GM21381 (cell line): ENCODE measurements at regions not wholly inside any gene's neighbourhood (a gene's known extent, or its start where the extent isn't known, plus 50 kb on each side); places are given as distances from the start of the nearest gene placed in this dataset.
A peak's percentile ranks its signal among the peaks of the same experiment; 100 is the strongest.

Experiments
- ATAC-seq: cut with Tn5 transposase; IDR thresholded peaks from one replicate; pipeline ENCODE4 v1.9.1; 2021; ENCODE audit warnings: mild to moderate bottlenecking, moderate library complexity; ENCODE audit not compliant: unreplicated experiment

DNA sequence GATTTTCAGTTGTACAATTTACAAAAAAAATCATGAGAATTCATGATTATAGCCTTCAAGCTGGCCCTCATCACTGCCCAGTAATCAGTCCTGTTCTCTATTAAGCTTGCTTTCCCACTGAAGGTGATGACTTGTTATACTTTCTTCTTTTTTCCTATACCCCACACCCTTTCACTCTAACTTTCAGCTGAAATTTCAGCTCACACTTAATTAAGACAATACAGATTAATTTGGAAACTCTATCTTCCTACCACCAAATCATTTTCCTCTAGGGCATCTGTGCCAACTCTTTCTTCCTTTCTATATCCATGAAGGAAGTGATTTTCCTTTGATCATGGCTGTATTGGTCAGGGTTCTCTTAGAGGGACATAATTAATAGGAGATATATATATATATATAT is 449.9 kb downstream of the CD109 start:
- ATAC-seq, result no peak

DNA sequence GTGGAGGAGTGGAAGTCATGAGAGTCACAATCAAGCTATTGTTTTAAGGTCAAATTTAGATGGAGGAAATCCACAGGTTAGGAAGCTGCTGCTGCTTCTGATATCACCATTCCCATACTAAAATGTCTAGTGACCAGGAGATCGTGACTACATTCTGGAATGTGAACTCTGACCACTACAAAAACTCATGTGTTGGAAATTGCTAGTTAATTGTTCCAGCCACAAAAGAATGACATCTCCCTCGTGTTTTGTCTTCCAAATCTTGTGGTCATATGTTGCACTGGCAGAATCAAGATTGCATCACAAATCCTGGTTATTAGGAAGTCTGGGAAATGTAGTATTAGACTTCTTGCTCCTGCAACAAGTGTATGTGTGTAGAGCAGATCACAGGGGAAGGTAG is 441.9 kb downstream of the CD109 start:
- ATAC-seq, result no peak

DNA sequence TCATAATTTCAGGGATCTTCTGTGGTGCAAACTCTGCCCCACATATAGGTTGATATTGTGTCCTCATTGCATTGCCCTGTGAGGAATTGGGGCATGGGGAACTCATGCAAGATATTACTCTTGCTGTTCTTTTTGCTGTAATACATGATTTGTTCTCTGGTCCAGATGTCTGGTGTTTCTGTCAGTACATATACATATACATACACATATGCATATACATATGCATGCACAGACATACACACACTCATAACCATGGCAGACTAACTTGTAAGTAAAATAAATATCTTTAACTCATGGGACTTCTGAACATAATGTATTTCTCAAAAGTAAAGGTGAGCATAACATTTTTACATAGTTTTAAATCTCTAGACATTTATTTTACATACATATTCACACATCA is 438.3 kb downstream of the CD109 start:
- no peak for ATAC-seq

DNA sequence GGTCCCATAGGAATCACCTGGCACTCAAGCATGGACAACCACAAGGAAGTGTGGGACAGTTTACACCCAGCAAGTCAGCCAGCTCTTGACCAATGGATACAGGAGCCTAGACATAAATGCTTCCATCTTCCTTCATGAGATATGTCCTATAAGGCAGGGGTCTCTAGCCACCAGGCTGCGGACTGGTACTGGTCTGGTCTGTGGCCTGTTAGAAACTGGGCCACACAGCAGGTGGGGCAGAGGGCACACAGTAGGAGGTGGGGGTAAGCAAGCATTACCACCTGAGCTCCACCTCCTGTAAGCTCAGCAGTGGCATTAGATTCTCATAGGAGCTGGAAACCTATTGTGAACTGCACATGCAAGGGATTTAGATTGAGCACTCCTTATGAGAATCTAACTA is 437.1 kb downstream of the CD109 start:
- no peak for ATAC-seq

DNA sequence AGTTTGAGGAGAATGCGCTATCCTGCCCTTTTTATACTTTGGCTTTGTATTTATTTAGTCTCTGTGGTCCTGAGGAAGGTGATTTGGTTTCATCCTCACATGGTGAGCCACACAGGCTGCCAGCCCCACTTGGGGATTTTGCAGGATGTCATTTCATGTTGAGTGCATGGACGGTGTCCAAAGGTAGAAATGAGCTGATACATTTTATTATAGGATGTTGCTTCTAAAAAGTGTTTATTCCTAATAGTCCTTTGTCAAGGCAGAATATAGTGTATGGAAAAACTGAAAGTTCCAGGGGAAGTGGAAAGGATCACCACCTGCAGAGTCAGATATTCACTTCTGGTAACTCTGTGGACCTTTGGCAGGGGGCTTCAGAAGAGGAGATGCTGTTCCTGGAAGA is 434.6 kb downstream of the CD109 start:
- ATAC-seq, result no peak

DNA sequence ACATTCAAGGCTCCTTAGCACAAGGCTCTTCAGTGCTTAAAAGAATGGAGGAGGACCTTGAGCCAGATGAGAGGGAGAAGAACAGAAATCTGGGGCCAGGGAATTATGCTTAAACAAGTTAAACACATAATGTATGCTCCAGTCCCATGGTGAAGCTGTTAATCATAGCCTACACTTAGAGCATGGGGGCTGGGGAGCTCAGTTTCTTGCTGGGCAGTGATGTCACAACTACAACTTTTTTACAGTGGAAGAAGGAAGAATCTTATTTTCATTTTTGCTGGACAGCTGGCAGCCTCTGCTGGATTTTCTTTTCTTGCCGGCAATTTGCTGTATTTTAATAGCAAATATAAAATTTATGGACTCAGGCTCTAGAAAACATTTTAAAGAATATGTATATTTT is 432.5 kb downstream of the CD109 start:
- no peak for ATAC-seq

DNA sequence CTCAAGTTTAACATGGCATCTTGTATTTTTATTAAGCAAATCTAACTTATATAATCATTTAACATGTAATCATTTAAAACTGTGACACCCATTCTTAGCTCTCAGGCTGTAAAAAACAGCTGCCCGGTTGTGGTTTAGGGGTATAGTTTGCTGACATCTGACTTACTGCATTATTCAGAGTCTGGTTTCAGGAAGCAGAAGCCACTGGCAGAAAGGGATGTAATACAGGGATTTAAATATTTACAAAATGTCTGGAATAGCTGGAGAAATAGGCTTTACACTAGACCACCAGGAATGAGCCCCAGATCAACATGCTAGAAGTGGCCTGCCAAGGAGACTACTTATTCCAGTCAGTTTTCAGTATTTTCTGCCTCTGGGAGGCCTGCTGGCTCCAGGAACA is 421.1 kb downstream of the CD109 start:
- no peak for ATAC-seq

DNA sequence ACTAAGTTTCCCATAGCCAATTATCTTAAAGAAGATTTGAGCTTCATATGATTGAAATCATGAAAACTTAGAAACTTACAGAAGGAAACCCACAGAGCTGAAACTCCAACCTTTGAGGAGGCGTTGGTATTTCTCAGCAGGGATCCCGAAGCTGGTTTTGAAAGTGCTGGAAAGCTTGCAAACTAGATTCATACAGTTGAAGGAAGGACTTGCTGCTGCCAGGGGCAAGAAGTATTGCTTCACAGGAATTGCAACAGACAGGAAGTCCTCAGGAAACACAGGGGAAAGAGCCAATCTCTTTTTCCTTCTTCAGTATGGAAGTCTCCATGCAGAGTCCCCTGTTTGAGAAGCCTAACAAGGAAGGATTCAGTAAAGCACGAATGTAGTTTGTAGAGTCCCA is 419.7 kb downstream of the CD109 start:
- no peak for ATAC-seq

DNA sequence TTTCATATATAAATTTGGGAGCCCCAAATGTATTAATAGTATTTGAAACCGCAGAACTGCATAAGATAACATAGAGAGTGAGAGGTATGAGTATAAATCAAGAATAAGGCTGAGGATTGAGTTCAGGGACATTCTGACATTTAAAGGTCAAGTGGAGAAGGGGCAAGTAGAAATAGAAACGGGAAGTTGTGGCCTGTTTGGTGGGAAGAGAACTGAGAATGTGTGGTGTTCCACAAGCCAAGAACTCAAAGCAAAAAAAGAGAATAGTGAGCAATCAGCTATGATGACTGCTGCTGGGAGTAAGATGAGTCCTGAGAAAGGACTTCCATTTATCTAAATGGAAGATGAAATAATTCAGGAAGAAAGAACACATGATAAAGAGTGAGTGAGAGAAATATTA is 418.4 kb downstream of the CD109 start:
- peak; percentile 64 for ATAC-seq

DNA sequence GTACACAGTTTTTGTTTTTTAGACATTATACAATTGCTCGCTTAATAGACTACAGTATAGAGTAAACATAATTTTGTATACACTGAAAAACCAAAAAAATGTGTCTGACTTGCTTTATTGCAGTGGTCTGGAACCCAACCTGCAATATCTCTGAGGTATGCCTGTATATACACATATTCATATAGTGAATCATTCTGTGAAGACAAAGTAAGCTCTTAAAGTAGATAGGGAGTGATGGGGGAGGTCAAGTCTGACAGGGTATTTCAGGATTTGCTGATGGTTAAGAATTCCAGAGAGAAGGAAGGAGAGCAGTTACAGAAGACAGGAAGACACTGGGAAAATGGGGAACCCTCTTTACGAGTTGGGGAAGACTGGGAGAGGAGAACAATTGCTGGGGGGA is 417.9 kb downstream of the CD109 start:
- ATAC-seq, result no peak

DNA sequence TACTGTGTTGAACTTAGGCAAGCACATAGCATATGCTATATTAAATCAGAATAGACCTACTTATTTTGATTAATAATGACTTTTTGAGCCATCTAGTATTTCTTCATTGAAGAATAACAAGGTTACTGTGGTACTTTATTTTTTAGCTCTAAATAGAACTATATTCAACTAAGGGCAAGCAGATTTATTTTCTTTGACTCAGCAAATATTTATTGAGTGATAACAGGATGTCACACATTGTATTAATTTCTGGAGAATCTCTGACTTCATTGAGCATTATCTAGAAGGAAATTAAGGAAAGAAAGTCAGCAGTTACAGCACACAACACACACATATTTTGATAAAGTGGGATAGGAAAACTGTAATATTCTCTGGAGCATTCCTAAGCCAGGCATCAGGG is 407.4 kb downstream of the CD109 start:
- no peak for ATAC-seq

DNA sequence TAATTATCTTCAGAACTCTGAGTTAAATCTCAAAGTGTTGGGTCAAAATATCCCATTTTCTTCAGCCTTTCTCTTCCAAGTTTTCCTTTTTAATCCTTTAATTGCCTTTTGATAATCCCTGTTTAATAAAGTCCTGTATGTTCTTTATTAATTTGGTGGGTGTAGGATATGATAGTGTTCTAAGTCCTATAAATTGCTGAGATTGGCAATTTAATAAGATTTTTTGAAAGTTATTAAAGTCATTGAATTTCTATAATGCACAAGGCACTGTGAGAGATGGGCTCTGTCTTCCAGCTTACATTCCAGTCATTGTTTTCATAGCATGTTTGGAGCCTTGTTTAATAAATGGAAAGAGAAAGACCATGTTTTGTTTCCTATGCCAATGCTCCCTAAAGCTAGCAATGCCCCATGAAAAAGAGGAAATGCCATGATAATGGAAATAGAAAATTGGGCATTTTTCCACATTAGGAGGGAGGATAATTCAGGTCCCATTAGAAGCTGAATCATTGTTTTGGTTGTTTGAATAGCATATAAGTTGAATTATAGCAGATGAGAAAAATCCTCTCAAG is 404.8 kb downstream of the CD109 start:
- ATAC-seq, result no peak

DNA sequence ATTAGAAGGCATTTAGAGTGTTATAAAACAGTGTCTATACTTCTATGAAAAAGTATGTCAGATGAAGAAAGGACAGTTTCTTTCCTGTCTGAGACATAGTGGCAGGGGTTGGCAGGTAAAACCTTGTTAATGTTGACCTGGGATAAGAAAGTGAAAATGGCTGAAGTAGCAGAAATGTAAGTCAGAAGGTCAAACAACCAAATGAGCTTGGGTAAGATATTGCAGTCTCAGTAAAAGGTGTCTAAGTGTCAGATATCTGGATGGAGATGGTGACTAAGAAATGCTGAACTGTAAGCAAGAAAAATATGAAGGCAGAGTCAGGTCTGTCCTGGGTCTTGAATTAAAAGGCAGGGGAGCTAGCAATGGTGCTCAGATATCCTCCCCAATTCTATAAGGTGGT is 400.3 kb downstream of the CD109 start:
- no peak for ATAC-seq

DNA sequence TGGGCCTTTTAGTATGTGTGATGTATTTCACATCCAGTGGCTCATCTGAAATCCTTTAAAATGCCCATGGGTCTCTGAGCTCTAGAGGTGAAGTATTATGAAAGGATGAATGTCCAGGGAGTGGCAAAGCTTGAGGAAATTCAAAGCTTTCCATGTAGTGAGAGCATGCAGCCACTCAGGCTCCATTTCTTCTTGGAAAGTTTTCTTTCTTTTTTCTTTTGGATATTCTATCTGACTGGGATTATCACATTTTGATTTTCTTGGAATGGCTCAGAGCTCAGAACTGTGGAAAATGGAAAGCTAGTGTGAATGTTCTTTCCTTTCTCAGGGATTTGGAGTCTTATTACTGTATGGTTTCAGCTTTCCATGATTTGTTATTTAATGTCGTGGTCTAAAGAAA is 397.4 kb downstream of the CD109 start:
- no peak for ATAC-seq

DNA sequence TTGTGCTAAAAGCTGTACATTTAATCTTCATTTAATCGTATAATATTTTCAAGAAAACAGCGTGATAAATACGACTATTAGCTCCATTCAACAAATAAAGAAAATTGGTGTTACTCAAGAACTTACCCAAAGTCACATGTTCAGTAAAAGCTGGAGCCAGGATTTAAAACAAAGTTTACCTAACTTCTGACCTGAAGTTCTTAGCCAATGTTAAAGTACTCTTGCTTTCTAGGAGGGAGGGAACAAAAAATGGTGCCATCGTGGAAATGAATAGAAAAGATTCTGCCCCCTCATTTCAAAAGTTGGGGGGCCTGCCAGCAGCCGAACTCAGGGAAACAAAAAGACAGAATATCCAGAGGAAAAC is 395.8 kb downstream of the CD109 start:
- ATAC-seq, result no peak

DNA sequence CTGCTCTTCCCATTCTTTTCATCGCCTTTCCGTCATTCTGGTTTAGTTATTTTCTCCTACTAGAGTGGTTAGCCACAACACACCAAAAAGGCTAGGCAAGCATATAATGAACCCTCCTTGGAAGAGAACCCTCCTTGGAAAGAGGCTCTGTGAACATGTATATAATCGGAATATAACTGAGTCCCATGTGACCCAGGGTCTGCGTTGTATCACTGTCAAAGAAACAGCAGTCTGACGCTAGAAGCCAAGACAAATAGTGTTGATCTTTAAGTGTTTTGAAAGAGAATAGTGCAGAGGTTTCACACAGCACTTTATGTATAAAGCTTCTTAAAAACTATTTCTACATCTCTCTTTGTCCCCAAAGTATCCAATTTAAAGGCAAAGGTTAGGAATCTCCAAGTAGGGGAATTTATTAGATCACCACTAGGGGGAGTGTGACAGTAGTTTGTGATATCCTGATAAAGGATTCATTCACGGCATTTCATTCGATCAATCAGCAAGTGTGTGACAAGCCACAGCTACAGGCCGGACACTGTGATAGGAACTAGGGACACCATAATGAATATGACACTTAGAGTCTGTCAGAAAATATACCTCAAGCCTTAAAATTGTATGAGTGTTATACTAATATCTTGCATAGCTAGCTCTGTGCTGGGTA is 395.3 kb downstream of the CD109 start:
- ATAC-seq, result no peak

DNA sequence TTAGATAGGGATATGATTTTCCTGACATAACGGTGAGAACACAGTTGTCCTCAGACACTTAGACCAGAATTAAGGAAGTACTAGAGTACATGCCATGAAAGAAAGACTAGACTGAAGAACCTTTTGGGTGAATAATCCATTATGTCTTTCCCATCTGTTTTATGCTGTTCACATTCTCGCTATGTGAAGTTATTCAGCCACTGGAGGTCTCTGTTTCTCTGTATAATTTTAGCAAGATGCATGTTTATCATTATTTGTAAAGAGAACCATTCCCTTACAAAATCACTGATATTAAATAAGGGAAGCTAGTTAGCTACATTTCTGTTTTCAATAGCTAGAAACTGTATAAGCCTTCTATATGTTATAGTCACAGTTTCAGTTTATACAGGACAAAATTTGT is 391.9 kb downstream of the CD109 start:
- ATAC-seq, result no peak

DNA sequence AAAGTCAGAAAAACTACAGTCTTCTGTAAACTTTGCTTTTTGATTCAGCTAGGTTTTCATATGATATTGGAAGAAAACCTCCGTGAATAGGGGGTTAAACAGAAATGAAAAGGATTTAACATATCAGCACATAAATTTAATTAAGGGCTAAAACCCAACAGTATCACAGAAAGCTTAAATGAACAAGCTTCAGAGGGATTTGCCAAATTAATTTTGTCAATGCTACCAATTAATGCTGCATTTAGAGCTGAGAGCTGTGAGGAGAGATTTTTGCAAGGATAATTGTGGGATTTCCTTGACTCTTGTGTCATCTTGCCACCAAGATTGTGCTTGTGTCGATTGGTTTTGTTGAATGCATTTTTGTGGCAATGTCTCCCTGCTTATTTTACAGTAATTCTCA is 379.9 kb downstream of the CD109 start:
- no peak for ATAC-seq

DNA sequence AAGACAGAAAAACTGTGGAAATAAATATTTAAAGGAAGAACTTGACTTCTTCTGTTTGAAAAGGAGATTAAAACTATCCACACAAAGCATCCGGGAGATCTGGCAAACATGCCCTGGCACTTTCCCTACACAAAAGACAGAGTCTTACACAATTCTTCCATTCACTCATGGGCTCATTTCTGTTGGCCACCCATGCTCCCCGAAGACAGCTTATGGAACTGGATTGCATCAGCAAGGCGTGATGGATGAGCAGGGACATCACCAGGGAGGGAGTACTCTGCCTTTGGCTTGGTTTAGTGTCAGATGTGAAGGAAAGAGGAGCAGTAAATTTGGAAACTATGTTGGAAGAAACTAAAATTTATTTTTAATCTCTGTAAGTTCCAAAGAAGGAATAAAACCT is 379.3 kb downstream of the CD109 start:
- no peak for ATAC-seq

DNA sequence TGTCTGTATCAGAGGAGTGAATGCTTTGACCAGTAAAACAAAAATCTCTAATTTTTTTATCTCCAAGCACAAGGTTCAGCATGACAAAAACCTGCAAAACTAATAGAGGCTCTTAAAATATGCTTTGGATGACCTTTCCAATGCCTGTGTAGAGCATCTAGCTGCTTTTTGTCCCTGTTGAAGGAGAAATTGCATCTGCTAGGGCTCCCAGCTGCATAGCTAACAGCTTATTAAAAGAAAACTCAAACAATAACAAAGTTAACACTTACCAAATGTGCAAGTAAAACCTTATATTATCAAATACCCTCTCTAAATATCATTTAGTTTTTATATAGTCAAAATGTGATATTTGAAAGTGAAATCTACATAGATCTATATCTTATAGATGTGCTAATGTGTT is 378.6 kb downstream of the CD109 start:
- ATAC-seq, result no peak

DNA sequence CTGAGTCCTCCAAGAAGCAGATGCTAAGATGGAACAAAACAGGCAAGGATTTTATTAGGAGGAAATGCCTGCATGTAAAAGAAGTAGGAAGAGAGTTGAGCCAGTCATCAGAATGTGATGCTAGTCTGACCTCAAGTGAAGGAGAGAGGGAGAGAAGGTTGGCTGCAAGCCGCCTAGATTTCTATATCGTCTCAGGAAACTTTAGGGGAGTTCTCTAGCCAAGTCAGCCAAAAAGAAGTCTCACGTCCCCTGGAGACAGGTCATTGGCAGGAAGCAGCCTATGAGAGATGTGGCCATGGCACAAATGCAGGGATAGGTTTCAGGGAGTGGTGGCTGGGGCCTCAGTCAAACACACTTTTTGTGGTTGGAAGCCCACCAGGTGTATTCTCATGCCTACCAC is 378.0 kb downstream of the CD109 start:
- ATAC-seq, result no peak

DNA sequence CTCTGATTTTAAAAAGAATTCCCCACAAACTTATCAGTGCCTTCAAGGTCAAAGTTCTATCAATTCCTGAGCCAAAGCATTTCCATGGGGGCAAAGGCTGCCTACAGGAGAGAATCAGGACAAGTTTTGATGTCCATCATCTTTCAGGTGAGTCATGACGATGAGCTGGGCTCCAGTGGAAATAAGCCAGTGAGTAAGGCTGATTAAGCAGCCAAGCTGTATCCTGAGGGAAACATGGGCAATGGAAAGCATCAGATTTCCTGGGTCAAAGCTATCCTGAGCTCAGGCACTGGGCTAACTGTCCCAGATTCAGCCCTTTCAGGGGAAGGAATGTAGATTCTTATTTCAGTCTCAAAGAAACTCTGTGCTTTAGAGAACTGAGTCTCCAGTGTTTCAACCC is 377.4 kb downstream of the CD109 start:
- no peak for ATAC-seq

DNA sequence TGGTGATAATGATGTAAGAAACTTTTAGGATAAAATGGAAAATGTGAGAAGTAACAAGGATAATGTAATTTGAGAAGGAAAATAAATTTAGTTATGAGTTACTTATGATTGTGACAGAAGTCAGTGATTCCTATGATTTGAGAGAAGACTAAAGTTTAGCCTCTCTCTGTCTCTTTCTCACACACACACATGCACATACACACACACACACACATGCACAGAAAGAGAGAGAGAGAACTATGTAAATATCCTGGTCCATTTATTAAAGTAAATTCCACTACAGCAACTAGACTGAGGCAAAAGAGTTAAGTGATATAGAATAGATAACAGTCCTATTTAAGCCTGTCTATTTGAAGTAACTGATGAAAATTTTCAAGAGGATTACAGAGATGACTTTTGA is 375.2 kb downstream of the CD109 start:
- no peak for ATAC-seq
